H9 (cell line): ENCODE measurements at regions not wholly inside any gene's neighbourhood (a gene's known extent, or its start where the extent isn't known, plus 50 kb on each side); places are given as distances from the start of the nearest gene placed in this dataset.

Source experiments
- DNase-seq: peaks from one replicate; pipeline ENCODE4 v3.0.0-alpha.2; 2017
- H2AFZ ChIP-seq: one replicate; pipeline ENCODE4 v1.6.1; 2013; ENCODE audit warnings: mild to moderate bottlenecking, low read length, control low read depth, moderate library complexity
- H2AK5ac ChIP-seq: 2 replicates; pipeline ENCODE4 v1.6.1; 2013; ENCODE audit warnings: low read length, control low read depth, mixed read lengths; ENCODE audit not compliant: insufficient read length
- H2BK120ac ChIP-seq: one replicate; pipeline ENCODE4 v1.6.1; 2013; ENCODE audit warnings: low read depth, mild to moderate bottlenecking, low read length, control low read depth, inconsistent platforms; ENCODE audit not compliant: poor library complexity, severe bottlenecking
- H2BK12ac ChIP-seq: 2 replicates; pipeline ENCODE4 v1.6.1; 2013; ENCODE audit warnings: low read length, control low read depth, mixed read lengths, low read depth; ENCODE audit not compliant: insufficient read length
- H2BK15ac ChIP-seq: 2 replicates; pipeline ENCODE4 v1.6.1; 2013; ENCODE audit warnings: low read depth, low read length, control low read depth
- H2BK20ac ChIP-seq: one replicate; pipeline ENCODE4 v1.6.1; 2013; ENCODE audit warnings: low read depth, mild to moderate bottlenecking, low read length, control low read depth, inconsistent platforms; ENCODE audit not compliant: poor library complexity, severe bottlenecking
- H2BK5ac ChIP-seq: 2 replicates; pipeline ENCODE4 v1.6.1; 2013; ENCODE audit warnings: low read length, control low read depth, mixed read lengths; ENCODE audit not compliant: insufficient read length
- H3K14ac ChIP-seq: 2 replicates; pipeline ENCODE4 v1.6.1; 2013; ENCODE audit warnings: low read length, control low read depth; ENCODE audit not compliant: insufficient read depth
- H3K18ac ChIP-seq: 2 replicates; pipeline ENCODE4 v1.6.1; 2013; ENCODE audit warnings: low read depth, mild to moderate bottlenecking, mixed read lengths, low read length, control low read depth; ENCODE audit not compliant: insufficient read length
- H3K23ac ChIP-seq: 2 replicates; pipeline ENCODE4 v1.6.1; 2013; ENCODE audit warnings: low read length, control low read depth, mixed read lengths, low read depth; ENCODE audit not compliant: insufficient read length
- H3K23me2 ChIP-seq: 2 replicates; pipeline ENCODE4 v1.6.1; 2013; ENCODE audit warnings: low read depth, mild to moderate bottlenecking, mixed read lengths, low read length, control low read depth; ENCODE audit not compliant: insufficient read length, poor library complexity, severe bottlenecking
- H3K27ac ChIP-seq: 2 replicates; pipeline ENCODE4 v1.5.1; 2013; ENCODE audit warnings: low read length, control low read depth, mixed read lengths, low read depth; ENCODE audit not compliant: insufficient read length
- H3K27me3 ChIP-seq: 2 replicates; pipeline ENCODE4 v1.6.1; 2013; ENCODE audit warnings: low read length, control low read depth, inconsistent platforms; ENCODE audit not compliant: insufficient read depth
- H3K4ac ChIP-seq: 2 replicates; pipeline ENCODE4 v1.6.1; 2013; ENCODE audit warnings: low read depth, mild to moderate bottlenecking, control low read depth, inconsistent platforms, low read length, moderate library complexity
- H3K4me1 ChIP-seq: 2 replicates; pipeline ENCODE4 v1.6.1; 2013; ENCODE audit warnings: low read length, control low read depth, inconsistent platforms; ENCODE audit not compliant: insufficient read depth
- H3K4me2 ChIP-seq: 2 replicates; pipeline ENCODE4 v1.6.1; 2013; ENCODE audit warnings: low read length, control low read depth, mixed read lengths; ENCODE audit not compliant: insufficient read length, insufficient read depth
- H3K56ac ChIP-seq: 2 replicates; pipeline ENCODE4 v1.6.1; 2013; ENCODE audit warnings: low read depth, mild to moderate bottlenecking, mixed read lengths, low read length, control low read depth; ENCODE audit not compliant: insufficient read length
- H3K79me1 ChIP-seq: 2 replicates; pipeline ENCODE4 v1.6.1; 2013; ENCODE audit warnings: low read depth, mild to moderate bottlenecking, moderate library complexity, low read length, control low read depth, inconsistent platforms; ENCODE audit not compliant: insufficient read depth, poor library complexity, severe bottlenecking
- H3K79me2 ChIP-seq: 2 replicates; pipeline ENCODE4 v1.6.1; 2013; ENCODE audit warnings: low read length, control low read depth, inconsistent platforms; ENCODE audit not compliant: insufficient read depth
- H3K9ac ChIP-seq: 2 replicates; pipeline ENCODE4 v1.6.1; 2013; ENCODE audit warnings: low read length, control low read depth, mixed read lengths; ENCODE audit not compliant: insufficient read length; ENCODE audit errors: extremely low read depth
- H3K9me3 ChIP-seq: one replicate; pipeline ENCODE4 v1.6.1; 2013; ENCODE audit warnings: low read depth, low read length, inconsistent platforms; ENCODE audit not compliant: control insufficient read depth
- H3T11ph ChIP-seq: one replicate; pipeline ENCODE4 v1.6.1; 2013; ENCODE audit warnings: mild to moderate bottlenecking, low read length, control low read depth, inconsistent platforms
- H4K20me1 ChIP-seq: one replicate; pipeline ENCODE4 v1.6.1; 2013; ENCODE audit not compliant: control insufficient read depth, insufficient read length, insufficient read depth
- H4K5ac ChIP-seq: 2 replicates; pipeline ENCODE4 v1.6.1; 2013; ENCODE audit warnings: low read depth, mild to moderate bottlenecking, mixed read lengths, low read length, control low read depth; ENCODE audit not compliant: insufficient read length
- H4K8ac ChIP-seq: replicated peaks from 2 replicates; pipeline ENCODE4 v1.6.1; 2013; ENCODE audit warnings: low read length, control low read depth, mixed read lengths, low read depth; ENCODE audit not compliant: insufficient read length
- H4K91ac ChIP-seq: 2 replicates; pipeline ENCODE4 v1.6.1; 2013; ENCODE audit warnings: low read depth, mild to moderate bottlenecking, moderate library complexity, mixed read lengths, low read length, control low read depth; ENCODE audit not compliant: insufficient read length
- H3K27ac Mint-ChIP-seq, 3 experiments: 2 replicates in 2 of 3; 3 replicates in 1 of 3; pipeline ENCODE4 v1.8.0; 2020 to 2021; ENCODE audit warnings: mixed read lengths in 3 of 3, mild to moderate bottlenecking in 1 of 3, moderate library complexity in 1 of 3
- H3K27me3 Mint-ChIP-seq: 2 replicates; pipeline ENCODE4 v1.8.0; 2021; ENCODE audit warnings: low read depth, mild to moderate bottlenecking, moderate library complexity, mixed read lengths
- H3K36me3 Mint-ChIP-seq, 3 experiments: 2 replicates in 2 of 3; 3 replicates in 1 of 3; pipeline ENCODE4 v1.8.0; 2020 to 2021; ENCODE audit warnings: low read depth in 3 of 3, mixed read lengths in 3 of 3; ENCODE audit not compliant: insufficient read depth in 1 of 3
- H3K4me1 Mint-ChIP-seq, 2 experiments: 2 replicates each; pipeline ENCODE4 v1.8.0; 2020; ENCODE audit warnings: mixed read lengths in 2 of 2
- H3K4me3 Mint-ChIP-seq, 2 experiments: 2 replicates in 1 of 2; 3 replicates in 1 of 2; pipeline ENCODE4 v1.8.0; 2020 to 2021; ENCODE audit warnings: mild to moderate bottlenecking in 2 of 2, mixed read lengths in 2 of 2, moderate library complexity in 1 of 2
- H3K9me3 Mint-ChIP-seq, 2 experiments: 2 replicates in 1 of 2; 3 replicates in 1 of 2; pipeline ENCODE4 v1.8.0; 2020; ENCODE audit warnings: mild to moderate bottlenecking in 2 of 2, mixed read lengths in 2 of 2, moderate library complexity in 1 of 2
- WGBS: extraction: QIAGEN DNeasy Blood & Tissue Kit; methylation state at CpG from one replicate; pipeline ENCODE4 v1.1.7; 2013; ENCODE audit warnings: missing lambda C conversion rate, low lambda C conversion rate, mixed read lengths; ENCODE audit not compliant: insufficient read length; ENCODE audit errors: extremely low coverage; 5-methylcytosine and 5-hydroxymethylcytosine counted together
- TF ChIP-seq, protein P1 (sequence below): fragments of 200-600 bp; sonication (generic); conservative IDR thresholded peaks from 3 replicates; pipeline ENCODE4 v1.8.0; 2021; ENCODE audit warnings: antibody characterized with exemption, mild to moderate bottlenecking

DNA sequence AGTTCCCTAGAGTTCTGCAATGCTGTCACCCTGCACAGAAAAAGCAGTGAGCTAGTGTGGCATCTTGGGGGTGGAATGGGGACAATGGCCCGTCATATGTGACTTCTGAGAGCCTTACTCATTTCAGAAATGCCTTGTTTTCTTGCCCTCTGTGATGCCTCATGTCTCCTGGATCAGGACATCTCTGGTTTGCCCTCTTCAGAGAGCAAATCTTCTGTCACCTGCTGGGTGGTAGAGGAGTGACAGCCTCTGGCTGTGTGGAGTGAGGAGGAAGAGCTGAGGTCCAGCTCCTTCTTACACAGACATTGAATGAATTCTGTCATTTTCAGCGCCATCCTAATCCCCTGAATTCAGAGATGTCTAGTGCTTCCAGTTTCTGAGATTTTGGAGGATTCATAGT, 55.6 kb upstream of the PHLPP1 start:
- Mint-ChIP-seq H3K9me3 (no peaks in the 10 kb centered on the region), H3K27ac (peak overlapping the region in 1 of 3 experiments; percentile 87; a peak in 2 of 7 replicates), H3K4me3 (no peak overlapping the region), H3K27me3 (no peaks in the 10 kb centered on the region), H3K36me3 (no peaks in the 10 kb centered on the region), H3K4me1 (peaks cover 0 to 5% of the 10 kb centered on the region in 2 experiments; a peak in 2 of 4 replicates)
- Histone ChIP-seq H2BK5ac (no peak overlapping the region), H4K20me1 (no peaks in the 10 kb centered on the region), H3K23ac (no peak overlapping the region), H3K14ac (no peak overlapping the region), H3K56ac (no peak overlapping the region), H2BK20ac (no peak overlapping the region), H3K79me2 (no peaks in the 10 kb centered on the region), H3K4ac (no peak overlapping the region), H3K4me2 (no peak overlapping the region), H4K5ac (no peak overlapping the region), H3K23me2 (no peaks in the 10 kb centered on the region), H2BK120ac (no peak overlapping the region), H3K18ac (no peak overlapping the region), H2AFZ (no peak overlapping the region), H2AK5ac (no peak overlapping the region), H4K91ac (no peak overlapping the region), H3T11ph (no peak overlapping the region), H3K9ac (no peak overlapping the region), H3K9me3 (no peaks in the 10 kb centered on the region), H3K27me3 (no peaks in the 10 kb centered on the region), H3K79me1 (no peaks in the 10 kb centered on the region), H3K4me1 (no peaks in the 10 kb centered on the region), H2BK12ac (no peak overlapping the region), H3K27ac (no peak overlapping the region), H2BK15ac (no peak overlapping the region), H4K8ac (no peak overlapping the region)
- WGBS = no CpG with 5 or more reads among the region's 2 CpGs
- TF ChIP-seq, protein P1, sequence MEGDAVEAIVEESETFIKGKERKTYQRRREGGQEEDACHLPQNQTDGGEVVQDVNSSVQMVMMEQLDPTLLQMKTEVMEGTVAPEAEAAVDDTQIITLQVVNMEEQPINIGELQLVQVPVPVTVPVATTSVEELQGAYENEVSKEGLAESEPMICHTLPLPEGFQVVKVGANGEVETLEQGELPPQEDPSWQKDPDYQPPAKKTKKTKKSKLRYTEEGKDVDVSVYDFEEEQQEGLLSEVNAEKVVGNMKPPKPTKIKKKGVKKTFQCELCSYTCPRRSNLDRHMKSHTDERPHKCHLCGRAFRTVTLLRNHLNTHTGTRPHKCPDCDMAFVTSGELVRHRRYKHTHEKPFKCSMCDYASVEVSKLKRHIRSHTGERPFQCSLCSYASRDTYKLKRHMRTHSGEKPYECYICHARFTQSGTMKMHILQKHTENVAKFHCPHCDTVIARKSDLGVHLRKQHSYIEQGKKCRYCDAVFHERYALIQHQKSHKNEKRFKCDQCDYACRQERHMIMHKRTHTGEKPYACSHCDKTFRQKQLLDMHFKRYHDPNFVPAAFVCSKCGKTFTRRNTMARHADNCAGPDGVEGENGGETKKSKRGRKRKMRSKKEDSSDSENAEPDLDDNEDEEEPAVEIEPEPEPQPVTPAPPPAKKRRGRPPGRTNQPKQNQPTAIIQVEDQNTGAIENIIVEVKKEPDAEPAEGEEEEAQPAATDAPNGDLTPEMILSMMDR = peak; percentile 31; the same call in 2 of the 3 replicates
- no peak for DNase-seq
